H9 (cell line): ENCODE measurements at regions not wholly inside any gene's neighbourhood (a gene's known extent, or its start where the extent isn't known, plus 50 kb on each side); places are given as distances from the start of the nearest gene placed in this dataset.

ENCODE experiments used
- DNase-seq: peaks from one replicate; pipeline ENCODE4 v3.0.0-alpha.2; 2017
- H2AFZ ChIP-seq: one replicate; pipeline ENCODE4 v1.6.1; 2013; ENCODE audit warnings: mild to moderate bottlenecking, low read length, control low read depth, moderate library complexity
- H2AK5ac ChIP-seq: 2 replicates; pipeline ENCODE4 v1.6.1; 2013; ENCODE audit warnings: low read length, control low read depth, mixed read lengths; ENCODE audit not compliant: insufficient read length
- H2BK120ac ChIP-seq: one replicate; pipeline ENCODE4 v1.6.1; 2013; ENCODE audit warnings: low read depth, mild to moderate bottlenecking, low read length, control low read depth, inconsistent platforms; ENCODE audit not compliant: poor library complexity, severe bottlenecking
- H2BK12ac ChIP-seq: 2 replicates; pipeline ENCODE4 v1.6.1; 2013; ENCODE audit warnings: low read length, control low read depth, mixed read lengths, low read depth; ENCODE audit not compliant: insufficient read length
- H2BK15ac ChIP-seq: 2 replicates; pipeline ENCODE4 v1.6.1; 2013; ENCODE audit warnings: low read depth, low read length, control low read depth
- H2BK20ac ChIP-seq: one replicate; pipeline ENCODE4 v1.6.1; 2013; ENCODE audit warnings: low read depth, mild to moderate bottlenecking, low read length, control low read depth, inconsistent platforms; ENCODE audit not compliant: poor library complexity, severe bottlenecking
- H2BK5ac ChIP-seq: 2 replicates; pipeline ENCODE4 v1.6.1; 2013; ENCODE audit warnings: low read length, control low read depth, mixed read lengths; ENCODE audit not compliant: insufficient read length
- H3K14ac ChIP-seq: 2 replicates; pipeline ENCODE4 v1.6.1; 2013; ENCODE audit warnings: low read length, control low read depth; ENCODE audit not compliant: insufficient read depth
- H3K18ac ChIP-seq: 2 replicates; pipeline ENCODE4 v1.6.1; 2013; ENCODE audit warnings: low read depth, mild to moderate bottlenecking, mixed read lengths, low read length, control low read depth; ENCODE audit not compliant: insufficient read length
- H3K23ac ChIP-seq: 2 replicates; pipeline ENCODE4 v1.6.1; 2013; ENCODE audit warnings: low read length, control low read depth, mixed read lengths, low read depth; ENCODE audit not compliant: insufficient read length
- H3K23me2 ChIP-seq: 2 replicates; pipeline ENCODE4 v1.6.1; 2013; ENCODE audit warnings: low read depth, mild to moderate bottlenecking, mixed read lengths, low read length, control low read depth; ENCODE audit not compliant: insufficient read length, poor library complexity, severe bottlenecking
- H3K27ac ChIP-seq: 2 replicates; pipeline ENCODE4 v1.5.1; 2013; ENCODE audit warnings: low read length, control low read depth, mixed read lengths, low read depth; ENCODE audit not compliant: insufficient read length
- H3K27me3 ChIP-seq: 2 replicates; pipeline ENCODE4 v1.6.1; 2013; ENCODE audit warnings: low read length, control low read depth, inconsistent platforms; ENCODE audit not compliant: insufficient read depth
- H3K4ac ChIP-seq: 2 replicates; pipeline ENCODE4 v1.6.1; 2013; ENCODE audit warnings: low read depth, mild to moderate bottlenecking, control low read depth, inconsistent platforms, low read length, moderate library complexity
- H3K4me1 ChIP-seq: 2 replicates; pipeline ENCODE4 v1.6.1; 2013; ENCODE audit warnings: low read length, control low read depth, inconsistent platforms; ENCODE audit not compliant: insufficient read depth
- H3K4me2 ChIP-seq: 2 replicates; pipeline ENCODE4 v1.6.1; 2013; ENCODE audit warnings: low read length, control low read depth, mixed read lengths; ENCODE audit not compliant: insufficient read length, insufficient read depth
- H3K56ac ChIP-seq: 2 replicates; pipeline ENCODE4 v1.6.1; 2013; ENCODE audit warnings: low read depth, mild to moderate bottlenecking, mixed read lengths, low read length, control low read depth; ENCODE audit not compliant: insufficient read length
- H3K79me1 ChIP-seq: 2 replicates; pipeline ENCODE4 v1.6.1; 2013; ENCODE audit warnings: low read depth, mild to moderate bottlenecking, moderate library complexity, low read length, control low read depth, inconsistent platforms; ENCODE audit not compliant: insufficient read depth, poor library complexity, severe bottlenecking
- H3K79me2 ChIP-seq: 2 replicates; pipeline ENCODE4 v1.6.1; 2013; ENCODE audit warnings: low read length, control low read depth, inconsistent platforms; ENCODE audit not compliant: insufficient read depth
- H3K9ac ChIP-seq: 2 replicates; pipeline ENCODE4 v1.6.1; 2013; ENCODE audit warnings: low read length, control low read depth, mixed read lengths; ENCODE audit not compliant: insufficient read length; ENCODE audit errors: extremely low read depth
- H3K9me3 ChIP-seq: one replicate; pipeline ENCODE4 v1.6.1; 2013; ENCODE audit warnings: low read depth, low read length, inconsistent platforms; ENCODE audit not compliant: control insufficient read depth
- H3T11ph ChIP-seq: one replicate; pipeline ENCODE4 v1.6.1; 2013; ENCODE audit warnings: mild to moderate bottlenecking, low read length, control low read depth, inconsistent platforms
- H4K20me1 ChIP-seq: one replicate; pipeline ENCODE4 v1.6.1; 2013; ENCODE audit not compliant: control insufficient read depth, insufficient read length, insufficient read depth
- H4K5ac ChIP-seq: 2 replicates; pipeline ENCODE4 v1.6.1; 2013; ENCODE audit warnings: low read depth, mild to moderate bottlenecking, mixed read lengths, low read length, control low read depth; ENCODE audit not compliant: insufficient read length
- H4K8ac ChIP-seq: replicated peaks from 2 replicates; pipeline ENCODE4 v1.6.1; 2013; ENCODE audit warnings: low read length, control low read depth, mixed read lengths, low read depth; ENCODE audit not compliant: insufficient read length
- H4K91ac ChIP-seq: 2 replicates; pipeline ENCODE4 v1.6.1; 2013; ENCODE audit warnings: low read depth, mild to moderate bottlenecking, moderate library complexity, mixed read lengths, low read length, control low read depth; ENCODE audit not compliant: insufficient read length
- H3K27ac Mint-ChIP-seq, 3 experiments: 2 replicates in 2 of 3; 3 replicates in 1 of 3; pipeline ENCODE4 v1.8.0; 2020 to 2021; ENCODE audit warnings: mixed read lengths in 3 of 3, mild to moderate bottlenecking in 1 of 3, moderate library complexity in 1 of 3
- H3K27me3 Mint-ChIP-seq: 2 replicates; pipeline ENCODE4 v1.8.0; 2021; ENCODE audit warnings: low read depth, mild to moderate bottlenecking, moderate library complexity, mixed read lengths
- H3K36me3 Mint-ChIP-seq, 3 experiments: 2 replicates in 2 of 3; 3 replicates in 1 of 3; pipeline ENCODE4 v1.8.0; 2020 to 2021; ENCODE audit warnings: low read depth in 3 of 3, mixed read lengths in 3 of 3; ENCODE audit not compliant: insufficient read depth in 1 of 3
- H3K4me1 Mint-ChIP-seq, 2 experiments: 2 replicates each; pipeline ENCODE4 v1.8.0; 2020; ENCODE audit warnings: mixed read lengths in 2 of 2
- H3K4me3 Mint-ChIP-seq, 2 experiments: 2 replicates in 1 of 2; 3 replicates in 1 of 2; pipeline ENCODE4 v1.8.0; 2020 to 2021; ENCODE audit warnings: mild to moderate bottlenecking in 2 of 2, mixed read lengths in 2 of 2, moderate library complexity in 1 of 2
- H3K9me3 Mint-ChIP-seq, 2 experiments: 2 replicates in 1 of 2; 3 replicates in 1 of 2; pipeline ENCODE4 v1.8.0; 2020; ENCODE audit warnings: mild to moderate bottlenecking in 2 of 2, mixed read lengths in 2 of 2, moderate library complexity in 1 of 2
- WGBS: extraction: QIAGEN DNeasy Blood & Tissue Kit; methylation state at CpG from one replicate; pipeline ENCODE4 v1.1.7; 2013; ENCODE audit warnings: missing lambda C conversion rate, low lambda C conversion rate, mixed read lengths; ENCODE audit not compliant: insufficient read length; ENCODE audit errors: extremely low coverage; 5-methylcytosine and 5-hydroxymethylcytosine counted together
- TF ChIP-seq, protein P1 (sequence below): fragments of 200-600 bp; sonication (generic); conservative IDR thresholded peaks from 3 replicates; pipeline ENCODE4 v1.8.0; 2021; ENCODE audit warnings: antibody characterized with exemption, mild to moderate bottlenecking

DNA sequence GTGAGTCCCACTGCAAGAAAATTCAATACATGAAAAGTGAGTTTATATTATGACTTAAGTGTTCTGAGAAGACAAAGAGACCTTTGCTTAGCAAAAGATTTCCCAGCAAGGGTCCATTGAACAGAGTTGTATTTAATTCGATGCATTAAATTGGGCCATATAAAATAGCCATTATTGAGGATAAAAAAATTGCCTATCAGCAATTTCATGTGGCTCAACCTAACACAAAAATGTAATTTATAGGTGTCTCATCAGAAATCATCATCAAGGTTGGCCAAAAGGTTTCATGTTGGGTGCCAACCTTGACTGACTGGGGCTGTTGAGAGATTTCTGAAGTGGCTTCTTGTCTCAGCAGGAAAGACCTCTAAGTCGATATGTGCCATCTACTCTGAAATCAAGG is 84.8 kb upstream of the TOX3 start:
- no peak overlapping the region for H2AFZ ChIP-seq
- no peaks in the 10 kb centered on the region for H3K4me1 ChIP-seq
- H3K4ac ChIP-seq: no peak overlapping the region
- no peak overlapping the region for H3K4me3 Mint-ChIP-seq
- no peaks in the 10 kb centered on the region for H3K79me2 ChIP-seq
- TF ChIP-seq, protein P1, sequence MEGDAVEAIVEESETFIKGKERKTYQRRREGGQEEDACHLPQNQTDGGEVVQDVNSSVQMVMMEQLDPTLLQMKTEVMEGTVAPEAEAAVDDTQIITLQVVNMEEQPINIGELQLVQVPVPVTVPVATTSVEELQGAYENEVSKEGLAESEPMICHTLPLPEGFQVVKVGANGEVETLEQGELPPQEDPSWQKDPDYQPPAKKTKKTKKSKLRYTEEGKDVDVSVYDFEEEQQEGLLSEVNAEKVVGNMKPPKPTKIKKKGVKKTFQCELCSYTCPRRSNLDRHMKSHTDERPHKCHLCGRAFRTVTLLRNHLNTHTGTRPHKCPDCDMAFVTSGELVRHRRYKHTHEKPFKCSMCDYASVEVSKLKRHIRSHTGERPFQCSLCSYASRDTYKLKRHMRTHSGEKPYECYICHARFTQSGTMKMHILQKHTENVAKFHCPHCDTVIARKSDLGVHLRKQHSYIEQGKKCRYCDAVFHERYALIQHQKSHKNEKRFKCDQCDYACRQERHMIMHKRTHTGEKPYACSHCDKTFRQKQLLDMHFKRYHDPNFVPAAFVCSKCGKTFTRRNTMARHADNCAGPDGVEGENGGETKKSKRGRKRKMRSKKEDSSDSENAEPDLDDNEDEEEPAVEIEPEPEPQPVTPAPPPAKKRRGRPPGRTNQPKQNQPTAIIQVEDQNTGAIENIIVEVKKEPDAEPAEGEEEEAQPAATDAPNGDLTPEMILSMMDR: no peak
- no peak overlapping the region for H3K56ac ChIP-seq
- peaks cover 8 to 9% of the 10 kb centered on the region in 2 experiments for H3K9me3 Mint-ChIP-seq
- H3K79me1 ChIP-seq: no peaks in the 10 kb centered on the region
- WGBS: no CpG with 5 or more reads among the region's 2 CpGs
- no peak overlapping the region for H3K14ac ChIP-seq
- H3K27me3 ChIP-seq: no peaks in the 10 kb centered on the region
- H4K20me1 ChIP-seq: no peaks in the 10 kb centered on the region
- H3K27ac ChIP-seq: no peak overlapping the region
- no peak overlapping the region for H2BK15ac ChIP-seq
- no peak overlapping the region for H3T11ph ChIP-seq
- H2AK5ac ChIP-seq: no peak overlapping the region
- H3K27ac Mint-ChIP-seq: no peak overlapping the region
- H2BK120ac ChIP-seq: no peak overlapping the region
- H3K18ac ChIP-seq: no peak overlapping the region
- no peaks in the 10 kb centered on the region for H3K9me3 ChIP-seq
- no peak overlapping the region for H3K23ac ChIP-seq
- no peaks in the 10 kb centered on the region for H3K4me1 Mint-ChIP-seq
- H2BK20ac ChIP-seq: no peak overlapping the region
- H4K91ac ChIP-seq: no peak overlapping the region
- no peak overlapping the region for H3K9ac ChIP-seq
- H3K23me2 ChIP-seq: no peaks in the 10 kb centered on the region
- H3K36me3 Mint-ChIP-seq: peaks cover 2 to 12% (median 4%) of the 10 kb centered on the region in 3 experiments; a peak in 4 of 7 replicates
- no peaks in the 10 kb centered on the region for H3K27me3 Mint-ChIP-seq
- no peak for DNase-seq
- H2BK5ac ChIP-seq: no peak overlapping the region
- H2BK12ac ChIP-seq: no peak overlapping the region
- no peak overlapping the region for H4K8ac ChIP-seq
- no peak overlapping the region for H4K5ac ChIP-seq
- H3K4me2 ChIP-seq: no peak overlapping the region
